Caki2 (cell line): ENCODE measurements at regions not wholly inside any gene's neighbourhood (a gene's known extent, or its start where the extent isn't known, plus 50 kb on each side); places are given as distances from the start of the nearest gene placed in this dataset.
A peak's percentile ranks its signal among the peaks of the same experiment; 100 is the strongest.
"Not testable (repeated sequence)": the region's sequence is repeated elsewhere in the genome, so short reads cannot be mapped to it uniquely, and the experiment has no call there.

Experiments used
- DNase-seq: peaks from one replicate; pipeline ENCODE4 v3.0.0-alpha.2; 2015; ENCODE audit warnings: low read depth
- in situ Hi-C: cut with HindIII; loops from 2 replicates; pipeline ENCODE4 v1.10.0; 2016; ENCODE audit warnings: low sequenced_read_pairs, low pct_unique_long_range_greater_than_20kb, mixed read lengths

- DNase-seq, in situ Hi-C loops: not testable (repeated sequence)
Observed at GRCh38 chr12:64552510-64552909, 57.8 kb upstream of the RASSF3 start.

GRCh38 chr12:64553689-64554088, 56.6 kb upstream of the RASSF3 start:
- in situ Hi-C loops: not testable (repeated sequence)

GRCh38 chr12:64556231-64556630, 54.1 kb upstream of the RASSF3 start:
- in situ Hi-C loops: no loop called here
- DNase-seq: no peak

More at GRCh38 chr12:64553689-64554088, 56.6 kb upstream of the RASSF3 start:
- not testable (repeated sequence) for DNase-seq

GRCh38 chr12:64558754-64559153, 51.5 kb upstream of the RASSF3 start:
- in situ Hi-C loops: no loop called here
- DNase-seq: no peak

DNA sequence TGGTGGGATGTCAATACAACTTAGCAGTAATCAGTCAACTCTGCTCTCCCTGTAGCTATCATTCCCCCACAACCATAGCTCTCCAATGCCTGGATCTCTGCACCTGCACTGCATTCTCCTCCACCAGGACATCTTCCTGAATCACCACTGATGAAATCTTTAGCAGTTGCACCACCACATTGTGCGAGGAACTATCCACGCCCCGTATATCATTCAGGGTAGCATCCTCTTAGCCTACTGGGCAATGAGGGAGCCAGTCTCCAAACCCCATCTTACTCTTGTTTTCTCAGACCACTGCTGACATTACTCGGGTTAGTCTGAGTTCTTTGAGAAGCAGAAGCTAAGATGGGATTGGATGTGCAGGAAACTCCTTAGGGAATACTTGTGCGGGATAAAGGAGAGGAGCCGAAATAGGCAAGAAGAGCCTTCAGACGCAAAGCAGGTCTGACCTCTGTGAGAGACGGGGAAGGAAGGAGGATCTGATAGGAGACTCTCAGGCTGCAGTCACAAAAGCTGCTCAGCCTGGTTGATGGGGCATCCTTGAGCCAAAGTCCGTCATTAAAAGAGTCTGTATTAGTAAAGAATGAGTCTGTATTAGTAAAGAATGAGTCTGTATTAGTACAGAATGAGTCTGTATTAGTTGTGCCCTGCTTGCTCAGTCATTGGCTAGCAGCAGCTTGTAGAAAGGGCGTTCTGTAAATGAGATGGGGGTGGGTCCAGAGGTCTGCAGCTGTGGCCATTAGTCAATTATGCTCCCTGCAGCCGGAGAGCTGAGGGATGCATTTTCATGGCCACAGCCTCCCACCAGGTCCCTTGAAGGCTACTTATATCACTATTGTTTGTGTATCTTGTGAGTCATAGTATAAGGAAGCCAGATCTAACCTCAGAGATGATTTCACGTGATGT, 49.6 kb upstream of the RASSF3 start:
- DNase-seq: peak; percentile 98

More for the DNA sequence above, 49.6 kb upstream of the RASSF3 start:
- in situ Hi-C loops: no loop called here
